Immature natural killer cell (primary cell): ENCODE measurements at regions not wholly inside any gene's neighbourhood (a gene's known extent, or its start where the extent isn't known, plus 50 kb on each side); places are given as distances from the start of the nearest gene placed in this dataset.

Source experiments
- DNase-seq, 3 donors: peaks; one replicate each; pipeline ENCODE4 v3.0.0; 2022; ENCODE audit warnings: mixed read lengths in 1 of 3
- H3K27ac Mint-ChIP-seq, 6 donors: one replicate each; pipeline ENCODE4 v1.8.0; 2020; ENCODE audit warnings: mixed read lengths in 6 of 6, mild to moderate bottlenecking in 5 of 6, inconsistent platforms in 4 of 6, moderate library complexity in 3 of 6
- H3K27me3 Mint-ChIP-seq, 3 donors: one replicate each; pipeline ENCODE4 v1.8.0; 2020 to 2021; ENCODE audit warnings: low read depth in 3 of 3, mild to moderate bottlenecking in 3 of 3, mixed read lengths in 3 of 3, moderate library complexity in 3 of 3, inconsistent platforms in 1 of 3
- H3K36me3 Mint-ChIP-seq, 3 donors: one replicate each; pipeline ENCODE4 v1.8.0; 2020; ENCODE audit warnings: mixed read lengths in 3 of 3, inconsistent platforms in 2 of 3, mild to moderate bottlenecking in 2 of 3
- H3K4me1 Mint-ChIP-seq, 2 donors: one replicate each; pipeline ENCODE4 v1.8.0; 2020; ENCODE audit warnings: inconsistent platforms in 2 of 2, mild to moderate bottlenecking in 2 of 2, mixed read lengths in 2 of 2, moderate library complexity in 1 of 2
- H3K4me3 Mint-ChIP-seq, 5 donors: one replicate each; pipeline ENCODE4 v1.8.0; 2020; ENCODE audit warnings: mild to moderate bottlenecking in 5 of 5, mixed read lengths in 5 of 5, inconsistent platforms in 3 of 5, moderate library complexity in 3 of 5
- H3K9me3 Mint-ChIP-seq, 6 donors: one replicate each; pipeline ENCODE4 v1.8.0; 2020; ENCODE audit warnings: mild to moderate bottlenecking in 6 of 6, mixed read lengths in 6 of 6, inconsistent platforms in 4 of 6, moderate library complexity in 3 of 6

- Mint-ChIP-seq H3K9me3 (no peaks in the 10 kb centered on the region), H3K4me3 (no peak overlapping the region)
These were observed 88.0 kb upstream of the TMEM260 start for GRCh38 chr14:56491299-56492285.

GRCh38 chr14:56494167-56494566 lies 85.4 kb upstream of the TMEM260 start:
- Mint-ChIP-seq H3K4me1 (peaks cover 0 to 7% of the 10 kb centered on the region in 2 donors), H3K9me3 (no peaks in the 10 kb centered on the region), H3K36me3 (no peaks in the 10 kb centered on the region), H3K4me3 (no peak overlapping the region), H3K27ac (no peak overlapping the region), H3K27me3 (peaks cover 0 to 4% (median 0%) of the 10 kb centered on the region in 3 donors)
- no peak for DNase-seq

More at GRCh38 chr14:56491299-56492285, 88.0 kb upstream of the TMEM260 start:
- Mint-ChIP-seq H3K36me3 (no peaks in the 10 kb centered on the region), H3K4me1 (peaks cover 0 to 7% of the 10 kb centered on the region in 2 donors), H3K27ac (no peak overlapping the region), H3K27me3 (peaks cover 0 to 7% (median 1%) of the 10 kb centered on the region in 3 donors)
- DNase-seq: peak; percentile 8 to 16 (median 15)

- Mint-ChIP-seq H3K27me3 (peaks cover 0 to 6% (median 2%) of the 10 kb centered on the region in 3 donors), H3K9me3 (no peaks in the 10 kb centered on the region)
These were observed 81.5 kb upstream of the TMEM260 start for GRCh38 chr14:56498112-56498511.

GRCh38 chr14:56501909-56502530 lies 77.6 kb upstream of the TMEM260 start:
- no peaks in the 10 kb centered on the region for H3K36me3 Mint-ChIP-seq
- H3K9me3 Mint-ChIP-seq: no peaks in the 10 kb centered on the region
- H3K27me3 Mint-ChIP-seq: peaks cover 0 to 9% (median 9%) of the 10 kb centered on the region in 3 donors
- no peak overlapping the region for H3K27ac Mint-ChIP-seq
- no peak for DNase-seq
- H3K4me1 Mint-ChIP-seq: no peaks in the 10 kb centered on the region
- no peak overlapping the region for H3K4me3 Mint-ChIP-seq

More at GRCh38 chr14:56498112-56498511, 81.5 kb upstream of the TMEM260 start:
- H3K4me1 Mint-ChIP-seq: no peaks in the 10 kb centered on the region
- H3K27ac Mint-ChIP-seq: no peak overlapping the region
- no peak for DNase-seq
- no peaks in the 10 kb centered on the region for H3K36me3 Mint-ChIP-seq
- H3K4me3 Mint-ChIP-seq: no peak overlapping the region

- Mint-ChIP-seq H3K27ac (no peak overlapping the region), H3K4me3 (no peak overlapping the region), H3K4me1 (no peaks in the 10 kb centered on the region), H3K27me3 (peaks cover 2 to 8% (median 7%) of the 10 kb centered on the region in 3 donors), H3K36me3 (no peaks in the 10 kb centered on the region), H3K9me3 (no peaks in the 10 kb centered on the region)
- no peak for DNase-seq
These were observed 74.2 kb upstream of the TMEM260 start for GRCh38 chr14:56505361-56505760.

GRCh38 chr14:56512521-56512920 lies 67.1 kb upstream of the TMEM260 start:
- H3K27ac Mint-ChIP-seq: no peak overlapping the region
- no peak for DNase-seq
- H3K27me3 Mint-ChIP-seq: peaks cover 3 to 7% (median 5%) of the 10 kb centered on the region in 3 donors
- peaks cover 0 to 1% (median 0%) of the 10 kb centered on the region in 6 donors for H3K9me3 Mint-ChIP-seq
- no peak overlapping the region for H3K4me3 Mint-ChIP-seq
- H3K4me1 Mint-ChIP-seq: no peaks in the 10 kb centered on the region
- H3K36me3 Mint-ChIP-seq: no peaks in the 10 kb centered on the region

GRCh38 chr14:56514663-56515371 lies 64.8 kb upstream of the TMEM260 start:
- no peak overlapping the region for H3K4me3 Mint-ChIP-seq

GRCh38 chr14:56515739-56516138 lies 63.9 kb upstream of the TMEM260 start:
- peaks cover 3 to 5% (median 5%) of the 10 kb centered on the region in 3 donors for H3K27me3 Mint-ChIP-seq
- peaks cover 0 to 1% (median 0%) of the 10 kb centered on the region in 6 donors for H3K9me3 Mint-ChIP-seq
- no peak for DNase-seq
- no peaks in the 10 kb centered on the region for H3K36me3 Mint-ChIP-seq
- H3K4me1 Mint-ChIP-seq: no peaks in the 10 kb centered on the region
- no peak overlapping the region for H3K27ac Mint-ChIP-seq
- no peak overlapping the region for H3K4me3 Mint-ChIP-seq

More at GRCh38 chr14:56514663-56515371, 64.8 kb upstream of the TMEM260 start:
- Mint-ChIP-seq H3K27me3 (peaks cover 3 to 5% (median 3%) of the 10 kb centered on the region in 3 donors), H3K4me1 (no peaks in the 10 kb centered on the region), H3K9me3 (peaks cover 0 to 1% (median 0%) of the 10 kb centered on the region in 6 donors), H3K27ac (no peak overlapping the region), H3K36me3 (no peaks in the 10 kb centered on the region)
- no peak for DNase-seq

- Mint-ChIP-seq H3K27me3 (peaks cover 0 to 29% (median 4%) of the 10 kb centered on the region in 3 donors), H3K36me3 (no peaks in the 10 kb centered on the region), H3K27ac (no peak overlapping the region), H3K9me3 (no peaks in the 10 kb centered on the region), H3K4me1 (no peaks in the 10 kb centered on the region), H3K4me3 (no peak overlapping the region)
- DNase-seq: no peak
These were observed 57.2 kb upstream of the TMEM260 start for GRCh38 chr14:56522403-56522802.

- no peak for DNase-seq
- Mint-ChIP-seq H3K4me1 (no peaks in the 10 kb centered on the region), H3K36me3 (no peaks in the 10 kb centered on the region), H3K27me3 (peaks cover under 1 to 30% (median 2%) of the 10 kb centered on the region in 3 donors), H3K9me3 (no peaks in the 10 kb centered on the region), H3K27ac (no peak overlapping the region), H3K4me3 (no peak overlapping the region)
These were observed 54.5 kb upstream of the TMEM260 start for GRCh38 chr14:56524971-56525677.

- H3K4me1 Mint-ChIP-seq: no peaks in the 10 kb centered on the region
- no peak overlapping the region for H3K27ac Mint-ChIP-seq
- H3K4me3 Mint-ChIP-seq: no peak overlapping the region
- H3K27me3 Mint-ChIP-seq: peaks cover 0 to 25% (median 4%) of the 10 kb centered on the region in 3 donors
- no peaks in the 10 kb centered on the region for H3K9me3 Mint-ChIP-seq
- H3K36me3 Mint-ChIP-seq: no peaks in the 10 kb centered on the region
- DNase-seq: no peak
These were observed 50.7 kb upstream of the TMEM260 start for GRCh38 chr14:56528927-56529326.
